ENCODE measurements at regions not wholly inside any gene's neighbourhood (a gene's known extent, or its start where the extent isn't known, plus 50 kb on each side); places are given as distances from the start of the nearest gene placed in this dataset.

DNA sequence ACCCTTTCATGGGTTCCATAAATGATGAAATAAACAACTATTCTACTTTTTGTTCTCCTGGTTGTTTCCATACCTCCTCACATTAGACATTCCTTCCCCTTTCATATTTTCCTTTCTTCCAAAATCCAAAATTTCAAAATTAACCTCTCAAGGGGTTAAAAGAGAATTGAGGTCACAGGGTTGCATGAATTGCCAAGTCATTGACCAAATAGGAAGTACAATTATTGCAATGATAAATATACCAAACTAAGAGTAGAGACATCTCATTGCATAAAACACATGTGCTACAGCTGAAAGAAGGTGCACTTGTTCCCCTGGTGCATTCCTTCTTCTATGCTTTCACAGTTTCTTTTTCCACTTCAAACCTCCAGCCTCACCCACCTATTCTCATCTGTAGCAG is 136.1 kb downstream of the KCTD12 start:
- no peak for DNase-seq (ENCODE audit: low read depth)

DNA sequence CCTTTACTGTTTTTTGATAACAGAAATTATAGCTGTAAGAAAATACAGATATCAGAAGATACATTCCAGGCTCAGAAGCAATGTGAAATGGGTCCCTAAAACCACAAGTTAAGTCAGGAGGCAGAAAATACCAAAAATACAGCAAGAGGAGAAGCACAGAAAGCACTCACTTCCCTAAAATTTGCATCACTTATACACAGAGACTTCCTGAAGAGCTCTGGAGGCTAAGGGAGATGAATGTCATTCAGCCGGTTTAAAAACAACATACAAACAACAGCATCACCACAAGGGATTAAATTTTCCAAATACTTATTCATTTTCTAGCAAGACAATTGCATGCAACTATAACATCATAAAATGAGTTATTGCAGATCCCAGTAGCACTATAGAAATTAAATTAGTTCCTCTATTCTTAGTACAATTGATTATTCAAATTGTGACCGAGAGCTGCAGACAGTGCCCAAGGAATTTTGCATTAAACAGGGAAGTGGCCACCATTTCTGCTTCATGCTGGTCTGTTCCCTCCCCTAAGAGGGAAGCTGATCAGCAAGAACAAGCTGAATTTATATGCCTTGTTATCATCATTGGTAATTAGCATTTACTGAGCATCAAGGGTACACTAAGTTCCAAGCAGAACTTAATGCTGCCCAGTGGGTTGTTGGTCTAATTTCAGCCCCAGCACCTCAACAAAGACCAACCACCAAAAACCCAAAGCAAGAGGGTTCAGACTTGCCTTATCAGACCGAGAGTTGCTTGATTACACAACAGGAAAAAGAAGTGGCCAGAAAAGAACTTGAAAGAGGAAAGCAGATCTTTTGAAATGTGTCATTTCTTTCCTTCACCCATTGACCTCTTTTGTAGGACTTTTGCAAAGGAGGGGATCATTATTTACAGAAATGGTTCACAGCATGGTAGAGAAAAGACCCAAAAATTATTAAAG is 140.7 kb downstream of the KCTD12 start:
- DNase-seq (ENCODE audit: low read depth), result no peak

- no peak for DNase-seq (ENCODE audit: low read depth)
These were observed 144.6 kb downstream of the KCTD12 start for GRCh38 chr13:76741624-76742023.

GRCh38 chr13:76741046-76741445 is 145.2 kb downstream of the KCTD12 start:
- DNase-seq (ENCODE audit: low read depth), result no peak

GRCh38 chr13:76738616-76739015 is 147.6 kb downstream of the KCTD12 start:
- DNase-seq (ENCODE audit: low read depth), result no peak

- DNase-seq (ENCODE audit: low read depth), result no peak
These were observed 148.7 kb downstream of the KCTD12 start for GRCh38 chr13:76737526-76737925.

GRCh38 chr13:76735641-76736040 is 150.6 kb downstream of the KCTD12 start:
- DNase-seq (ENCODE audit: low read depth), result no peak

DNA sequence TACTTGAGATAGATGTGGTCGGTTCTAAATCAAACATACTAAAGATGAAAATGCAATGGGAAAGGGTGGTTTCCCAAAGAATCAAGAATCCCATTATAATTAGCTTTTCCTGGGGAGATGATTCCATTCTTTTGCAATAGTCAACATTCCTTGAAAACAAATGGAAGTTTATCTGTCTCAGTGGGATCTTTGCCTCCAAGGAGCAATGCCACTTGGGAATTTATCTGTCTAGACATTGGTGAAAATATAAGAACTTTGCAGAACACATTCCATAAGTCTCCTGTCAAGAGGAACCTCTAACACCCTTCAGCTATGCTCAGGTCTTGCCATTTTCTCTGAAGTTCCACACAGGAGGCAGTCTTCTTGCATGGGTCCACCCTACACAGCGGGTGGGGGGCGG is 152.5 kb downstream of the KCTD12 start:
- DNase-seq (ENCODE audit: low read depth), result no peak

- no peak for DNase-seq (ENCODE audit: low read depth)
These were observed 153.8 kb downstream of the KCTD12 start for GRCh38 chr13:76732367-76732766.

GRCh38 chr13:76730220-76730619 is 156.0 kb downstream of the KCTD12 start:
- no peak for DNase-seq (ENCODE audit: low read depth)

- DNase-seq (ENCODE audit: low read depth), result no peak
These were observed 156.5 kb downstream of the KCTD12 start for GRCh38 chr13:76729691-76730090.

DNA sequence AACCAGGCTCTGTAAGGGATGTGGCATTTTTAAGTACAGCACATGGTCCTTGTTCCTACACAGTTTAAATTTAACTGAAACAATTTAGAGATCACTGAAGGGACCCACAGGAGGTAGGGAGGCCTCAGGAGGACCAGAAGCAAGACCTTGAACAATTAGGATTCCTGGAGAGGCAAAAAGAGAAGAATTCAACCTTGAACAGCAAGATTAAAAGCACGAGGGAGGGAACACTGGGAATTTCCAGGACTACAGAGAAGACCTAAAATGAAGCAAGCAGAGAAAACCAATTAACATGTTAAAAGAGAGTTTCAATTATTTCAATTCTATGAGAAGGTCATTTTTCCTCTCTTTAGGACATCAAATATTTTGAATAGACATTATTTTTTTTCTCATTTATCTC is 160.3 kb downstream of the KCTD12 start:
- DNase-seq (ENCODE audit: low read depth), result no peak

DNA sequence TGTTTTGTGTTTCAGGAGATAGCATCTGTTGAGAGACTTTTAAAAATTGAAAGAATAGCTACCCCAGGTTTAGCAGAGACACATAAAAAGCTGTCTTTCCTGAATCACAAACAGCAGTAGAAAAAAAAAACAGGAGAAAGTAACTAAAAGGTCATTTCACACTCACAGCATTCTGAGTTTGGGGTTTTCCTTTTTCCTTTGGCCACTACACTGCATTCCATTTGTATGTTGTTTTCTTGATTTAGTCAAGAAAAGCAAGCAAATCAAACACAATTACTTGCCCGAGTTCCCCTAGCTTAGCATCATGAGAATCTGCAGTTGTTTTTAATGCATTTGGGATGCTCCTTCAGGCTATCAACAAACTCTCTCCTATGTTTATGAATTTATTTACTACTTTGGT is 161.0 kb downstream of the KCTD12 start:
- no peak for DNase-seq (ENCODE audit: low read depth)

GRCh38 chr13:76724421-76724820 is 161.8 kb downstream of the KCTD12 start:
- DNase-seq (ENCODE audit: low read depth), result no peak

DNA sequence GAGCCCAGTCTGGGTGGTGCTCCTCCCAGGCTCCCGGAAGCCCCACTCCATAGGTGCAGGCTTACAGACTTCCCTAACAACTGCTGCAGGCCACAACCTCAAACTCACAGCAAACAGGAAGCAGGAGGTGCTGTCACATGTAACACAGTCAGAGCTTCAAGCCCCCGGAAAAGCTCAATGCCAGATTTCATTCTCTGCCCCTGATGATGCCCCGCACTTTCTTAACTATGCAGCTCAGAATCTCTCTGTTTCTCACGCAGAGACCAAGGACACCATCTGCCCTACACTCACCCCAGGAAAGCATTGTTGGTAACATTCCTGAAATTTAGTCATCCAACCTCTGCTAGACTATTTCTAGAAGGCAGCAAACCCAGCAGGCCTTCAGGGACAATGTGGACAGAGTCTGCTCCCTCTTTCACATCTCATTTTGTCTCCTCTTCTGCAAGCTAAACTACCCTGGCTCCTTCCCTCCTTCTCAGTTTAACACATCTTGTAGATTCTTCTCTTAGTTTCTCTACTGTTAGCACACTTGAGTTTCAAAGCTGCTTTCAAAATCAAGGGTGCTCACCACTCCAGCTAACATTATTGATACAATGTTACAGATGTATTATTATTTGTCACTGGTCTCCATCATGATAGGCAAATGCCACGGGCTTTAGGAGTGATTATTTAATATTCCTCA is 162.5 kb downstream of the KCTD12 start:
- peak; percentile 92 for DNase-seq (ENCODE audit: low read depth)

DNA sequence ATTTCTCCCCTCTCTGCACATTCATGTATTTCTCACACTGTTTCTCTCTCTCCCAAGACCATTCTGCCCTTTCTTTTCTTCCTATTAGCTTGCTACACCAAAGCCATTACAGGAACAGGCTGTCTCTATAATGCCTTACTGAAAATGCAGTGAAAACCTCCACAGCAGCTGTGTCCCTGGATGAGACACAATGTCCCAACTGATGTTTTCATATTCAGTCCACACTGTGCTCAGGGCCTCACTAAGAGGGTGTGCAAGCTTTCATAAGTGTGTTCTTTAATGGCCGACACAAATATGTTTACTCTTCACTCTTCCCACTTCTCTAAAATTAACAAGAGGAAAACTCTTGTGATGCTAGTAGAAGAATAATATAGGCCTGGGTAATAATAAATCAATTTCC is 163.4 kb downstream of the KCTD12 start:
- DNase-seq (ENCODE audit: low read depth), result no peak

DNA sequence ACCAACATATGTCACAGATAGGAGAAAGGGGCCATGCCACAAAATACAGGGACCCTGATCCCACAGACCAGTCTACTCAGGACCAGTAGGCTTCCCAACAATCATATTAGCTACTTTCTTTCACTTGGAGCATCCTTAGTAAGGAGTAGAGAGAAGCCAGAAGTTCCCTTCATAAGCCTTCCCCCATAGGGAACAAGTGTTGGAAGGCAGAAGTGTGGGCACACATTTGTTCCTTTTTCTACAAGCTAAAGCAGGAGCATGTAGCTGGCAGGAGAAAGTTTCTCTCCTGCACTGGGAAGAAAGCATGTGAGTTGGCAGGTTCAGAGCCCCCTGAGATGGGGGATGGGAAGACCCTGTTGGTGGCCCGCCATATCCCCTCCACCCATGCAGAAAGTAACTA is 165.4 kb downstream of the KCTD12 start:
- no peak for DNase-seq (ENCODE audit: low read depth)

GRCh38 chr13:76720416-76720815 is 165.8 kb downstream of the KCTD12 start:
- peak; percentile 60 for DNase-seq (ENCODE audit: low read depth)

DNA sequence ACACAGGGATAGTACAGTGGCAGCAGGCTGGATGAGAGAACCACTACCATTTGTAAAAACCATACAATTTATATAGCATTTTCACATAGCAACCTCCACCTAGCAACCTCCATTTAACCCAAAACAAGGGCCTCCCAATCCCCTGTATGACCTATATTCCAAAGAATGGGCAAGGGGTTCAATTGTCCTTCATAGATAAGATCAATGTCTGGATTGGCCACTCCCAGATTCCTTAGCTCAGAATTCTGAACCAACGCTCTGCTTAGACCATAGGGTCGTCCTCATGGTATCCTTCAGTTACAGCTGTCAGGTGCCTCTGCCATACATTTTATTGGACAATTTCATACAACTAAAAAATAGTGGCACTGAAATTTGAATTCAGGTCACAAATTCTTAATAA is 166.2 kb downstream of the KCTD12 start:
- no peak for DNase-seq (ENCODE audit: low read depth)

GRCh38 chr13:76717092-76717491 is 169.1 kb downstream of the KCTD12 start:
- no peak for DNase-seq (ENCODE audit: low read depth)

DNA sequence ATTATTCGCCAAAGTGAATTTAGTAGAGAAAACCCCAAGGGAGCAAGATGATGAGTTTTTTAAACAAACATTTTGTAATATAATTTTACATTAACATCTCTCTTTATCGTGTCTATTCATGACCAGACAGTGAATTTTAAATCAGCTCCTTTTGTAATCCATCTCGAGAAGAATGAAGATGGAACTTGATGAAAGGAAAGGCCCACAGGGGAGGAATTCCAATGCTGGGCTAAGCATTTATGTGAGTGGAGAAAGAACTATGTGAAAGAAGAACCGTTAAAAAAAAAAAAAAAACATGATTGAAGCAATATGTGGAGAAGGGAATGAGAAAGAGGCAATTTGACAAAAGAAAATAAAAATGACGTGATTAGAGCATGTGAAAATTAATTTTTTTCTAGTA is 170.6 kb downstream of the KCTD12 start:
- no peak for DNase-seq (ENCODE audit: low read depth)

- DNase-seq (ENCODE audit: low read depth), result no peak
These were observed 171.1 kb downstream of the KCTD12 start for GRCh38 chr13:76715075-76715474.

DNA sequence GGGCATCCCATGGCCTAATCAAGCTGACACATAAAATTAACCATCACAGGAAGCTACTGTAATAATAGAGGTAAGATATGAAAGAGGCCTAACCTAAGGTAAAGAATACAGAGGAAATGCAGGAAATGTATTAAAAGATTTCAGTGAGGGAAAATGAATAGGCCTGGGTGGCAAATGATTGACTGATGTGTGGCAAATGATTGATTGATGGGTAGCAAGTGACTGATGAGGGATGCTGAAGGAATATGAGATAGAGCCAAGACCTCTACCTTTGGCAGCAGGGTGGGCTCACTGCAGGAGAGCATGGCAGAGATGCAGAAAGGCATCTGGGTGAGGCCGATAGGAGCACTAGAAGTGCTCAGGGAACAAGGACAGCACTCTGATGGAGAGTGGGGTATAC is 172.9 kb downstream of the KCTD12 start:
- DNase-seq (ENCODE audit: low read depth), result no peak

Data from amniotic epithelial cell (primary cell).